HFF-Myc (cell line): ENCODE measurements at regions not wholly inside any gene's neighbourhood (a gene's known extent, or its start where the extent isn't known, plus 50 kb on each side); places are given as distances from the start of the nearest gene placed in this dataset.

Experiments used
- DNase-seq: peaks from one replicate; pipeline ENCODE4 v3.0.0-alpha.2; 2011; ENCODE audit warnings: low read depth; ENCODE audit errors: extremely low read depth
- H3K4me3 ChIP-seq: replicated peaks from 2 replicates; pipeline ENCODE4 v1.5.1; 2011; ENCODE audit warnings: low read depth, mild to moderate bottlenecking, control low read depth, low read length
- CTCF ChIP-seq: IDR thresholded peaks from 2 replicates; pipeline ENCODE4 v1.5.1; 2012; ENCODE audit warnings: mild to moderate bottlenecking, low read depth, low read length, control low read depth; ENCODE audit errors: missing control alignments

DNA sequence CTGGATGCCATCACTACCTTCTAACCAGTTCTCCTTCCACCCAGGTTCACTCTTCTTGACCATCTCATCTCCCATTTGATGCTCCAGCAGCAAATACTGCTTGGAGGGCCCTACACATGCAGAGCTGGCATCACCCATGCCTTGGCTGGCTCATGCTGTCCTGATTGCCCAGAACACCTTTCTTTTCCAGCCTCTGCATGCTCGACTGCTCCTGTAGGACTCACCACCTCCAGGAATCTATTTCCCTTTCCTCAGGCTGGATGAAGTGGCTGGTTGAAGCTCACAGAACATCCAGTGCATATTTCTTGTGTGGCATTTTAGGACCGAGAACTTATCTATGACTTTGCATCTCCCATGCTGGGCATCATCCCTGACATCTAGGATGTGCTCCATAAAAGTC is 148.3 kb downstream of the CPEB2 start:
- DNase-seq: no peak
- TF ChIP-seq CTCF: no peak
- H3K4me3 ChIP-seq: no peak overlapping the region

- DNase-seq: no peak
- no peak overlapping the region for H3K4me3 ChIP-seq
- TF ChIP-seq CTCF: no peak
Observed at GRCh38 chr4:15151033-15151432, 148.8 kb downstream of the CPEB2 start.

DNA sequence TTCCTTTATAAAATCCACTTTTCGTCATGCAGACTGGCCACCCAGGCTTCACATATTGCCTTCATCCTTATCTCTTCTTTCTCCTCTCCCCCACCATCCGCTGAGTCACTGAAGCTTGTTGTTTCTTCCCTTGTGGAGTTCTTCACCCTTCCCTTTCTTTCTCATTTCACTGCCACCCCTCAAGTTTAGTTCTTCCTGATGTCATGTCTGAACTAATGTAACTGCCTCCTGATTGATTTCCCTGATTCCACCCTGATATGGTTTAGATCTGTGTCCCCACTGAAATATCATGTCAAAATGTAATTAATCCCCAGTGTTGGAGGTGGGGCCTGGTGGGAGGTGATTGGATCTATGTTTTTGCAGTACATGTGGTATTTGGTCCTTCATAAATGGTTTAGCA is 151.4 kb downstream of the CPEB2 start:
- no peak for TF ChIP-seq CTCF
- H3K4me3 ChIP-seq: no peak overlapping the region
- no peak for DNase-seq

DNA sequence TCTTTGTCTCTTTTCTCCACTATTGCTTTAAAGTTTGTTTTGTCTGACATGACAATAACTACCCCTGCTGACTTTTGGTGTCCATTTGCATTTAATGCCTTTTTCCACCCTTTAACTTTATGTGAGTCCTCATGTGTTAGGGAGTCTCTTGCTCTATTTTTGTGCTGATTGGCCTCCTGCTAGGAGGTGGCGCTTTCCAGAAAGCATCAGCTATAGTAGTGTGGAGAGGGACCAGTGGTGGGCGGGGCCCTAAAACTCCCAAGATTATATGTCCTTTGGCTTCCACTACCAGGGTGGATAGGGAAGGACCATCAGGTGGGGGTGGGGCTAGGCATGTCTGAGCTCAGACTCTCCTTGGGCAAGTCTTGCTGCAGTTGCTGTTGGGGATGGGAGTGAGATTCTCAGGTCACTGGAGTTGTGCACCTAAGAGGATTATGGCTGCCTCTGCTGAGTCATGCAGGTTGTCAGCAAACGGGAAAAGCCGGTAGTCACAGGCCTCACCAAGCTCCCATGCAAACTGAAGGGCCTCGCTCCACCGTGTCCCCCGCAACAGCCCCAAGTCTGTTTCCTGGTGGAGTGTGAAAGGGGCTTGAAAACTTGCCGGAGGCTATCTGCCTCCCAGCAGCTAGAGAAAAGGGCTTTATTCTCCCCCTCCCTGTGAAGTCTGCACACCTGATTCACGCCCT is 156.3 kb downstream of the CPEB2 start:
- H3K4me3 ChIP-seq: no peak overlapping the region
- no peak for DNase-seq
- TF ChIP-seq CTCF: no peak

DNA sequence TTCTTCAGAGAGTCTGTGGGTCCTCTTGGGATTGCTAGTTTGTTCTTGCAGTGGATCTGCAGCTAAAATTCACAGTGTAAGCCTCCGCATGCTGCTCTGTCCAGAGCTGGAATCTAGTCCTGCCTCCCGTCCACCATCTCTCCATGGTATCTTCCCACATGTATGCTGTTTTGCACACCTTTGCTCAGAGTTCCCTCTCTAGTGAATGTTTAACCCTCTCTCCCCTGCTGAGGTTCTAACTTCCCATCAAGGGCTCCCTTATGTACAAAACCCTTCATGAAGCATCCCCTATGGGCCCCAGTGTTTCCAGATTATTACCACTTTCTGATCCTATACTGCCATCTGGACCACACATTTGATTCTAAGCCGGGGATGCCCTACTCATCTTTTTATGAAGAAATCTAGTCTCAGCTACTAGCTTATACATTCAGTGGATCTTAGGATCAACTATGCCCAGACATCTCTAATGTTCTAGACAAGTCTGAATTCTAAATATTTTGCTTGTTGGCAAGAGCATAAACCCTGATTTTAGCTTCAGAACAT is 157.3 kb downstream of the CPEB2 start:
- no peak for TF ChIP-seq CTCF
- no peak for DNase-seq
- no peak overlapping the region for H3K4me3 ChIP-seq

- H3K4me3 ChIP-seq: no peak overlapping the region
Observed at GRCh38 chr4:15161439-15161838, 159.2 kb downstream of the CPEB2 start.

More at GRCh38 chr4:15161439-15161838, 159.2 kb downstream of the CPEB2 start:
- no peak for TF ChIP-seq CTCF
- DNase-seq: no peak
